ENCODE measurements at regions not wholly inside any gene's neighbourhood (a gene's known extent, or its start where the extent isn't known, plus 50 kb on each side); places are given as distances from the start of the nearest gene placed in this dataset.
"Not testable (repeated sequence)": the region's sequence is repeated elsewhere in the genome, so short reads cannot be mapped to it uniquely, and the experiment has no call there.

- no peak overlapping the region for H3K4me3 Mint-ChIP-seq
- no peak overlapping the region for H3K27ac Mint-ChIP-seq
- peaks cover 14% of the 10 kb centered on the region for H3K9me3 Mint-ChIP-seq
- DNase-seq (ENCODE audit: low spot score in 2 of 2) (no peak), ATAC-seq (no peak)
- H3K36me3 Mint-ChIP-seq, result no peaks in the 10 kb centered on the region
- no peaks in the 10 kb centered on the region for H3K4me1 Mint-ChIP-seq
Measured at GRCh38 chrX:22541926-22542325, 269.2 kb downstream of the CBLL2 start.

GRCh38 chrX:22542641-22543040 is 269.9 kb downstream of the CBLL2 start:
- no peak overlapping the region for H3K27ac Mint-ChIP-seq
- no peaks in the 10 kb centered on the region for H3K36me3 Mint-ChIP-seq
- ATAC-seq, result no peak
- peaks cover 14% of the 10 kb centered on the region for H3K9me3 Mint-ChIP-seq
- no peaks in the 10 kb centered on the region for H3K4me1 Mint-ChIP-seq
- H3K4me3 Mint-ChIP-seq, result no peak overlapping the region
- no peak for DNase-seq (ENCODE audit: low spot score in 2 of 2)

- ATAC-seq, result no peak
- no peaks in the 10 kb centered on the region for H3K4me1 Mint-ChIP-seq
- H3K9me3 Mint-ChIP-seq, result no peaks in the 10 kb centered on the region
- no peaks in the 10 kb centered on the region for H3K36me3 Mint-ChIP-seq
- no peak overlapping the region for H3K4me3 Mint-ChIP-seq
- H3K27ac Mint-ChIP-seq, result no peak overlapping the region
- DNase-seq (ENCODE audit: low spot score in 2 of 2), result no peak
Measured at GRCh38 chrX:22559506-22559905, 286.8 kb downstream of the CBLL2 start.

- no peaks in the 10 kb centered on the region for H3K4me1 Mint-ChIP-seq
- no peak for DNase-seq (ENCODE audit: low spot score in 2 of 2)
Measured at GRCh38 chrX:22575161-22575845, 302.6 kb downstream of the CBLL2 start.

GRCh38 chrX:22577181-22577580 is 304.5 kb downstream of the CBLL2 start:
- Mint-ChIP-seq H3K9me3 (peaks cover 3% of the 10 kb centered on the region), H3K36me3 (no peaks in the 10 kb centered on the region), H3K4me3 (no peak overlapping the region), H3K27ac (no peak overlapping the region), H3K4me1 (no peaks in the 10 kb centered on the region)
- DNase-seq (ENCODE audit: low spot score in 2 of 2), result no peak
- no peak for ATAC-seq

More at GRCh38 chrX:22575161-22575845, 302.6 kb downstream of the CBLL2 start:
- no peak for ATAC-seq
- Mint-ChIP-seq H3K9me3 (peaks cover 3% of the 10 kb centered on the region), H3K27ac (no peak overlapping the region), H3K4me3 (no peak overlapping the region), H3K36me3 (no peaks in the 10 kb centered on the region)

- no peak for ATAC-seq
- H3K4me1 Mint-ChIP-seq, result no peaks in the 10 kb centered on the region
- DNase-seq (ENCODE audit: low spot score in 2 of 2), result no peak
- H3K27ac Mint-ChIP-seq, result no peak overlapping the region
- H3K4me3 Mint-ChIP-seq, result no peak overlapping the region
- no peaks in the 10 kb centered on the region for H3K36me3 Mint-ChIP-seq
- peaks cover 9% of the 10 kb centered on the region for H3K9me3 Mint-ChIP-seq
Measured at GRCh38 chrX:22585831-22586230, 313.1 kb downstream of the CBLL2 start.

GRCh38 chrX:22589845-22590244 is 317.1 kb downstream of the CBLL2 start:
- no peak overlapping the region for H3K4me3 Mint-ChIP-seq
- H3K27ac Mint-ChIP-seq, result no peak overlapping the region
- no peaks in the 10 kb centered on the region for H3K36me3 Mint-ChIP-seq
- peaks cover 9% of the 10 kb centered on the region for H3K9me3 Mint-ChIP-seq
- H3K4me1 Mint-ChIP-seq, result no peaks in the 10 kb centered on the region
- no peak for DNase-seq (ENCODE audit: low spot score in 2 of 2)
- ATAC-seq, result no peak

GRCh38 chrX:22594766-22595165 is 322.1 kb downstream of the CBLL2 start:
- H3K4me3 Mint-ChIP-seq, result no peak overlapping the region
- no peak overlapping the region for H3K27ac Mint-ChIP-seq
- no peak for DNase-seq (ENCODE audit: low spot score in 2 of 2)
- peaks cover 7% of the 10 kb centered on the region for H3K9me3 Mint-ChIP-seq
- no peaks in the 10 kb centered on the region for H3K36me3 Mint-ChIP-seq
- ATAC-seq, result no peak
- H3K4me1 Mint-ChIP-seq, result no peaks in the 10 kb centered on the region

- H3K4me1 Mint-ChIP-seq, result no peaks in the 10 kb centered on the region
- no peaks in the 10 kb centered on the region for H3K36me3 Mint-ChIP-seq
- H3K4me3 Mint-ChIP-seq, result no peak overlapping the region
- no peak for DNase-seq (ENCODE audit: low spot score in 2 of 2)
- H3K9me3 Mint-ChIP-seq, result no peaks in the 10 kb centered on the region
- H3K27ac Mint-ChIP-seq, result no peak overlapping the region
- ATAC-seq, result no peak
Measured at GRCh38 chrX:22603060-22603459, 330.3 kb downstream of the CBLL2 start.

- H3K4me3 Mint-ChIP-seq; DNase-seq (ENCODE audit: low spot score in 2 of 2); H3K4me1 Mint-ChIP-seq; H3K27ac Mint-ChIP-seq; H3K36me3 Mint-ChIP-seq; ATAC-seq; H3K9me3 Mint-ChIP-seq: not testable (repeated sequence)
Measured at GRCh38 chrX:22609452-22609851, 336.7 kb downstream of the CBLL2 start.

GRCh38 chrX:22616867-22617266 is 344.2 kb downstream of the CBLL2 start:
- ATAC-seq (no peak), DNase-seq (ENCODE audit: low spot score in 2 of 2) (no peak)
- Mint-ChIP-seq H3K9me3 (peaks cover 7% of the 10 kb centered on the region), H3K4me3 (no peak overlapping the region), H3K36me3 (no peaks in the 10 kb centered on the region), H3K27ac (no peak overlapping the region), H3K4me1 (no peaks in the 10 kb centered on the region)

- Mint-ChIP-seq H3K9me3 (peaks cover 2% of the 10 kb centered on the region), H3K27ac (no peak overlapping the region), H3K4me3 (no peak overlapping the region), H3K36me3 (no peaks in the 10 kb centered on the region), H3K4me1 (no peaks in the 10 kb centered on the region)
- DNase-seq (ENCODE audit: low spot score in 2 of 2) (no peak), ATAC-seq (no peak)
Measured at GRCh38 chrX:22627576-22627975, 354.9 kb downstream of the CBLL2 start.

- no peaks in the 10 kb centered on the region for H3K36me3 Mint-ChIP-seq
- no peak overlapping the region for H3K27ac Mint-ChIP-seq
- no peak for DNase-seq (ENCODE audit: low spot score in 2 of 2)
- no peak for ATAC-seq
- peaks cover 2% of the 10 kb centered on the region for H3K9me3 Mint-ChIP-seq
- no peaks in the 10 kb centered on the region for H3K4me1 Mint-ChIP-seq
- H3K4me3 Mint-ChIP-seq, result no peak overlapping the region
Measured at GRCh38 chrX:22628275-22628674, 355.6 kb downstream of the CBLL2 start.

GRCh38 chrX:22629105-22629725 is 356.5 kb downstream of the CBLL2 start:
- no peak for DNase-seq (ENCODE audit: low spot score in 2 of 2)
- Mint-ChIP-seq H3K9me3 (no peaks in the 10 kb centered on the region), H3K27ac (no peak overlapping the region), H3K4me3 (no peak overlapping the region), H3K36me3 (no peaks in the 10 kb centered on the region), H3K4me1 (no peaks in the 10 kb centered on the region)
- ATAC-seq, result no peak

- H3K36me3 Mint-ChIP-seq, result no peaks in the 10 kb centered on the region
- DNase-seq (ENCODE audit: low spot score in 2 of 2), result no peak
- ATAC-seq, result no peak
- no peak overlapping the region for H3K4me3 Mint-ChIP-seq
- peaks cover 3% of the 10 kb centered on the region for H3K9me3 Mint-ChIP-seq
- H3K4me1 Mint-ChIP-seq, result no peaks in the 10 kb centered on the region
- H3K27ac Mint-ChIP-seq, result no peak overlapping the region
Measured at GRCh38 chrX:22634083-22634482, 361.4 kb downstream of the CBLL2 start.

- DNase-seq (ENCODE audit: low spot score in 2 of 2) (no peak), ATAC-seq (no peak)
Measured at GRCh38 chrX:22634751-22635150, 362.0 kb downstream of the CBLL2 start.

More at GRCh38 chrX:22634751-22635150, 362.0 kb downstream of the CBLL2 start:
- Mint-ChIP-seq H3K36me3 (no peaks in the 10 kb centered on the region), H3K4me3 (no peak overlapping the region), H3K9me3 (peaks cover 3% of the 10 kb centered on the region), H3K27ac (no peak overlapping the region), H3K4me1 (no peaks in the 10 kb centered on the region)
